WERI-Rb-1 (cell line): ENCODE measurements at regions not wholly inside any gene's neighbourhood (a gene's known extent, or its start where the extent isn't known, plus 50 kb on each side); places are given as distances from the start of the nearest gene placed in this dataset.

ENCODE experiments used
- DNase-seq: peaks from one replicate; pipeline ENCODE4 v3.0.0-alpha.2; 2020
- H3K27ac ChIP-seq: fragments of 250-450 bp; sonication (Bioruptor Pico); 2 replicates; pipeline ENCODE4 v1.5.1; 2020; ENCODE audit warnings: mild to moderate bottlenecking, moderate library complexity
- H3K27me3 ChIP-seq: fragments of 250-450 bp; sonication (Bioruptor Pico); 2 replicates; pipeline ENCODE4 v1.5.1; 2021; ENCODE audit warnings: mild to moderate bottlenecking, low read depth, moderate library complexity; ENCODE audit not compliant: insufficient read depth, severe bottlenecking
- H3K36me3 ChIP-seq: fragments of 250-450 bp; sonication (Bioruptor Pico); 2 replicates; pipeline ENCODE4 v1.5.1; 2020; ENCODE audit warnings: mild to moderate bottlenecking, moderate library complexity
- H3K4me3 ChIP-seq: 2 replicates; pipeline ENCODE4 v1.5.1; 2011; ENCODE audit warnings: low read depth, mild to moderate bottlenecking, control low read depth, low read length
- H3K9me3 ChIP-seq: fragments of 250-450 bp; sonication (Bioruptor Pico); 2 replicates; pipeline ENCODE4 v1.5.1; 2021; ENCODE audit warnings: mild to moderate bottlenecking, moderate library complexity; ENCODE audit not compliant: severe bottlenecking
- CTCF ChIP-seq: IDR thresholded peaks from 2 replicates; pipeline ENCODE4 v1.5.1; 2011; ENCODE audit warnings: low read depth, mild to moderate bottlenecking, control low read depth, inconsistent platforms, low read length

- no peak overlapping the region for H3K27ac ChIP-seq
- TF ChIP-seq CTCF = no peak
- no peaks in the 10 kb centered on the region for H3K36me3 ChIP-seq
- no peak overlapping the region for H3K4me3 ChIP-seq
- H3K9me3 ChIP-seq = no peaks in the 10 kb centered on the region
- no peak for DNase-seq
- H3K27me3 ChIP-seq = no peaks in the 10 kb centered on the region
Observed at GRCh38 chr5:149441986-149442385, 62.9 kb upstream of the IL17B start.

GRCh38 chr5:149441194-149441753 lies 62.2 kb upstream of the IL17B start:
- no peaks in the 10 kb centered on the region for H3K27me3 ChIP-seq
- no peak overlapping the region for H3K27ac ChIP-seq

GRCh38 chr5:149439899-149440542 lies 60.9 kb upstream of the IL17B start:
- peak; percentile 72 for DNase-seq
- Histone ChIP-seq H3K36me3 (no peaks in the 10 kb centered on the region), H3K27ac (no peak overlapping the region; the same call in 1 of the 2 replicates), H3K4me3 (no peak overlapping the region), H3K9me3 (no peaks in the 10 kb centered on the region), H3K27me3 (no peaks in the 10 kb centered on the region)
- peak; percentile 63 for TF ChIP-seq CTCF

More at GRCh38 chr5:149441194-149441753, 62.2 kb upstream of the IL17B start:
- H3K9me3 ChIP-seq = no peaks in the 10 kb centered on the region
- no peak for TF ChIP-seq CTCF
- H3K36me3 ChIP-seq = no peaks in the 10 kb centered on the region
- H3K4me3 ChIP-seq = no peak overlapping the region
- no peak for DNase-seq

GRCh38 chr5:149438711-149439132 lies 59.6 kb upstream of the IL17B start:
- Histone ChIP-seq H3K36me3 (no peaks in the 10 kb centered on the region), H3K27me3 (no peaks in the 10 kb centered on the region), H3K4me3 (no peak overlapping the region), H3K9me3 (no peaks in the 10 kb centered on the region), H3K27ac (peak overlapping the region; percentile 42)
- peak; percentile 43 for DNase-seq
- TF ChIP-seq CTCF = no peak

GRCh38 chr5:149438281-149438680 lies 59.2 kb upstream of the IL17B start:
- H3K27me3 ChIP-seq = no peaks in the 10 kb centered on the region
- peak overlapping the region; percentile 42 for H3K27ac ChIP-seq
- DNase-seq = no peak
- no peak for TF ChIP-seq CTCF
- 0 out of 2 replicates have a peak overlapping the region, but pooled peaks have one; percentile 4 for H3K4me3 ChIP-seq
- H3K9me3 ChIP-seq = no peaks in the 10 kb centered on the region
- no peaks in the 10 kb centered on the region for H3K36me3 ChIP-seq
